Neural progenitor cell (in vitro differentiated cells): ENCODE measurements at regions not wholly inside any gene's neighbourhood (a gene's known extent, or its start where the extent isn't known, plus 50 kb on each side); places are given as distances from the start of the nearest gene placed in this dataset.

Experiments
- DNase-seq: peaks from one replicate; pipeline ENCODE4 v3.0.0-alpha.2; 2016; ENCODE audit warnings: low spot score
- H2AFZ ChIP-seq: fragments of 200-600 bp; sonication (generic); replicated peaks from 2 replicates; pipeline ENCODE4 v1.6.1; 2016; ENCODE audit warnings: antibody characterized with exemption
- H3F3A ChIP-seq: fragments of 200-600 bp; sonication (generic); 2 replicates; pipeline ENCODE4 v1.6.1; 2016; ENCODE audit warnings: antibody characterized with exemption, low read depth
- H3K27ac ChIP-seq: fragments of 200-600 bp; sonication (generic); 2 replicates; pipeline ENCODE4 v1.5.1; 2016; ENCODE audit warnings: mild to moderate bottlenecking
- H3K27me3 ChIP-seq: fragments of 200-600 bp; sonication (generic); 2 replicates; pipeline ENCODE4 v1.6.1; 2016; ENCODE audit warnings: mild to moderate bottlenecking, moderate library complexity
- H3K36me3 ChIP-seq: fragments of 200-600 bp; sonication (generic); 2 replicates; pipeline ENCODE4 v1.5.1; 2016
- H3K4me1 ChIP-seq: fragments of 200-600 bp; sonication (generic); 2 replicates; pipeline ENCODE4 v1.6.1; 2016; ENCODE audit warnings: mixed run types
- H3K4me2 ChIP-seq: fragments of 200-600 bp; sonication (generic); 2 replicates; pipeline ENCODE4 v1.6.1; 2016
- H3K4me3 ChIP-seq: fragments of 200-600 bp; sonication (generic); 2 replicates; pipeline ENCODE4 v1.5.1; 2016
- H3K79me2 ChIP-seq: fragments of 200-600 bp; sonication (generic); 2 replicates; pipeline ENCODE4 v1.6.1; 2016; ENCODE audit warnings: low read depth
- H3K9ac ChIP-seq: fragments of 200-600 bp; sonication (generic); 2 replicates; pipeline ENCODE4 v1.6.1; 2016
- H3K9me3 ChIP-seq: fragments of 200-600 bp; sonication (generic); 2 replicates; pipeline ENCODE4 v1.5.1; 2016; ENCODE audit warnings: low read depth
- H4K20me1 ChIP-seq: fragments of 200-600 bp; sonication (generic); 2 replicates; pipeline ENCODE4 v1.6.1; 2016; ENCODE audit warnings: low read depth
- H3K27ac Mint-ChIP-seq: 3 replicates; pipeline ENCODE4 v1.8.0; 2021; ENCODE audit warnings: mixed read lengths
- H3K27me3 Mint-ChIP-seq: 2 replicates; pipeline ENCODE4 v1.8.0; 2022; ENCODE audit warnings: low read depth, mild to moderate bottlenecking, inconsistent platforms, moderate library complexity, mixed read lengths; ENCODE audit not compliant: insufficient read depth
- H3K36me3 Mint-ChIP-seq: 3 replicates; pipeline ENCODE4 v1.8.0; 2021; ENCODE audit warnings: mixed read lengths
- H3K4me1 Mint-ChIP-seq: 3 replicates; pipeline ENCODE4 v1.8.0; 2021; ENCODE audit warnings: mixed read lengths
- H3K4me3 Mint-ChIP-seq: 3 replicates; pipeline ENCODE4 v1.8.0; 2021; ENCODE audit warnings: mild to moderate bottlenecking, moderate library complexity, mixed read lengths
- H3K9me3 Mint-ChIP-seq: 3 replicates; pipeline ENCODE4 v1.8.0; 2020; ENCODE audit warnings: mixed read lengths
- EZH2 ChIP-seq: fragments of 200-600 bp; sonication (generic); IDR thresholded peaks from 2 replicates; pipeline ENCODE4 v1.6.1; 2017; ENCODE audit warnings: antibody characterized with exemption, mild to moderate bottlenecking, moderate library complexity
- EZH2phosphoT487 ChIP-seq: fragments of 200-600 bp; sonication (generic); IDR thresholded peaks from 2 replicates; pipeline ENCODE4 v1.6.1; 2017; ENCODE audit warnings: antibody characterized with exemption
- TF ChIP-seq, protein P1 (sequence below): fragments of 200-600 bp; sonication (generic); IDR thresholded peaks from 2 replicates; pipeline ENCODE4 v1.5.1; 2017; ENCODE audit warnings: antibody characterized with exemption, mild to moderate bottlenecking

DNA sequence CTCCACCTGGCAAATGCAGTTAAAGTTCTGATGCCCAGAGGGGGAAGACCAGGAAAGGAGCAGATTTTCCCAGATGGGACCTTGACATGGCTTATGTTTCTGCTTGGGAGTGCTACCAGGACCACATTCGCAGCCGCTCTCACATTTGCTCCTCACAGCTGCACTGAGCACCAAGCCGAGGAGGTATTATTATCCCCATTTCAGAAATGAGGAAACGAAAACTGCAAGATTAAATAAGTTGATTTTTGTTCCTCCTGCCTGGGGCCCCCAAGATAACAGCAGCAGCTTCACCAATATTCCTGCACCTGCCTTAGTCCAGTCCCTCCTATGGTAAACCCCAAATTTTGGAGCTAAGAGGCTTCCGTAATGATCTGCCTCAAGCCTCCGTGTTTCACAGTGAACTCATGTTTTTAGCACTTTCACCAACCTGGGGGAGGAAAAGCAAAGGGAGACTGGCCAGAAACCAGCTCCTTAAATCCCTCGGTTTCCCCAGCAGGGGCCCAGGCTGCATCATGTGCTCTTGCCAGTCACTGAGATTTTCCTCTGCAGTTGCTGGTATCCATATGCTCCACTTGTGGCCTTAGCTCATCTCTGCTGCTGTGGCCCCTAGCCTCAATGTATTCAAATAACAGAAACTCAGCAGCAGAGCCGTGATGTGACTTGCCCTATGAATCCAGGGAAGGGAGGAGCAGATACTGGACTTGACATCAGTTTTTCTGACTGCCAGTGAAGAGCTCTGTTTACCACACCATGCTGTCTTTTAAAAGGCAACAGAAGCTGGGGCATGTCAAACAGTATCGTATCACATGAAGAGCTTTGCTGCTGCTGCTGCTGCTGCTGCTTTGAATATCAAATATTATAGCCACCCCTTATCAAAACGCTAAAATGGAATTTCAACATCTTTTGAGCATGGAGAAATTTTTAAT, 95.5 kb upstream of the KLHL13 start:
- H3K79me2 ChIP-seq = no peaks in the 10 kb centered on the region
- no peak for DNase-seq
- no peaks in the 10 kb centered on the region for H3K9me3 ChIP-seq
- Mint-ChIP-seq H3K27ac (peak overlapping the region; percentile 65), H3K27me3 (no peaks in the 10 kb centered on the region), H3K4me1 (peaks cover 11% of the 10 kb centered on the region), H3K4me3 (no peak overlapping the region), H3K9me3 (no peaks in the 10 kb centered on the region), H3K36me3 (no peaks in the 10 kb centered on the region)
- no peak overlapping the region for H3K9ac ChIP-seq
- H3K4me1 ChIP-seq = peaks cover 3% of the 10 kb centered on the region
- H2AFZ ChIP-seq = no peak overlapping the region
- no peaks in the 10 kb centered on the region for H3K27me3 ChIP-seq
- H4K20me1 ChIP-seq = no peaks in the 10 kb centered on the region
- no peak overlapping the region for H3K4me2 ChIP-seq
- no peaks in the 10 kb centered on the region for H3K36me3 ChIP-seq
- H3K27ac ChIP-seq = no peak overlapping the region
- TF ChIP-seq, protein P1, sequence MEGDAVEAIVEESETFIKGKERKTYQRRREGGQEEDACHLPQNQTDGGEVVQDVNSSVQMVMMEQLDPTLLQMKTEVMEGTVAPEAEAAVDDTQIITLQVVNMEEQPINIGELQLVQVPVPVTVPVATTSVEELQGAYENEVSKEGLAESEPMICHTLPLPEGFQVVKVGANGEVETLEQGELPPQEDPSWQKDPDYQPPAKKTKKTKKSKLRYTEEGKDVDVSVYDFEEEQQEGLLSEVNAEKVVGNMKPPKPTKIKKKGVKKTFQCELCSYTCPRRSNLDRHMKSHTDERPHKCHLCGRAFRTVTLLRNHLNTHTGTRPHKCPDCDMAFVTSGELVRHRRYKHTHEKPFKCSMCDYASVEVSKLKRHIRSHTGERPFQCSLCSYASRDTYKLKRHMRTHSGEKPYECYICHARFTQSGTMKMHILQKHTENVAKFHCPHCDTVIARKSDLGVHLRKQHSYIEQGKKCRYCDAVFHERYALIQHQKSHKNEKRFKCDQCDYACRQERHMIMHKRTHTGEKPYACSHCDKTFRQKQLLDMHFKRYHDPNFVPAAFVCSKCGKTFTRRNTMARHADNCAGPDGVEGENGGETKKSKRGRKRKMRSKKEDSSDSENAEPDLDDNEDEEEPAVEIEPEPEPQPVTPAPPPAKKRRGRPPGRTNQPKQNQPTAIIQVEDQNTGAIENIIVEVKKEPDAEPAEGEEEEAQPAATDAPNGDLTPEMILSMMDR = no peak
- TF ChIP-seq EZH2phosphoT487 (no peak), EZH2 (no peak)
- no peaks in the 10 kb centered on the region for H3F3A ChIP-seq
- H3K4me3 ChIP-seq = no peak overlapping the region

DNA sequence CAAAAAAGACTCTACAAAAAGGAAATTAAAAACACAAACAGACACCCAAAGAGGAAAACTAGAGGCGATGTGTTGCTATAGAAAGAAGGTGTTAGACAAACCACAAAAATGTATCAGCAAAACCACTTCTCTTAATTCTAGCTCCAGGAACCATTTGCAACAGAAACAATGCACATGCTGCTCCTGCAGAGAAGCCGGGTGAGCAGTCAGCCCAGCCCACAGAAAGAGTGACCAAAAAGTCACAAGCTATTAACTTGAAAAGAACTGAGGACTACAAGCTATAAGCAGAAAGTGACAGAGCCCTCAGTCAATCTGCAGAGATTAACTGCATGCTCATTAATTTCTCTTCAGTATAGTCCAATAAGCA, 96.2 kb upstream of the KLHL13 start:
- Histone ChIP-seq H3K4me1 (peaks cover 3% of the 10 kb centered on the region), H3K9ac (no peak overlapping the region), H3K27me3 (no peaks in the 10 kb centered on the region), H2AFZ (no peak overlapping the region), H3K4me2 (no peak overlapping the region), H3K27ac (no peak overlapping the region), H3K4me3 (no peak overlapping the region), H3K36me3 (no peaks in the 10 kb centered on the region), H3F3A (no peaks in the 10 kb centered on the region), H3K79me2 (no peaks in the 10 kb centered on the region), H4K20me1 (no peaks in the 10 kb centered on the region), H3K9me3 (no peaks in the 10 kb centered on the region)
- no peaks in the 10 kb centered on the region for H3K36me3 Mint-ChIP-seq
- no peaks in the 10 kb centered on the region for H3K9me3 Mint-ChIP-seq
- H3K4me1 Mint-ChIP-seq = peaks cover 11% of the 10 kb centered on the region
- H3K27ac Mint-ChIP-seq = peak overlapping the region; percentile 65
- H3K4me3 Mint-ChIP-seq = no peak overlapping the region
- TF ChIP-seq EZH2phosphoT487 = no peak
- TF ChIP-seq, protein P1 = no peak
- TF ChIP-seq EZH2 = no peak
- no peaks in the 10 kb centered on the region for H3K27me3 Mint-ChIP-seq
- DNase-seq = no peak

DNA sequence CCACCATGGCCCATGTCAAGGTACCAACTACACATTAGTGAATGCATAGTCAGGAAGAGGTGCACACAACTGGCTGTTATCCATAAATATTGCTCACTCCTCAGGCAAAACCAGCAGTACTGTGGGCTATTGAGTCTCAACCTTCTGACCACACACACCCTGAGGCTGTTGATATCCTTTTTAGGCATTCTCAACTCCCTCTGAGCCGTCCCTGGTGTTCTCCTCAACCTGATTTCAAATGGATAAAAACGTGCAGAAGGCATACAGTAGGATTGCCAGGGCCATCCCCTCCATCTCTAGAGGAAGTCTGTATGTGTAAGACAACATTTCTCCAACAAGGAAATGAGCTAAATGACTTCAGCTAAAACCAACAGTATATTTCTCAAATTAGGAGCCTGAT, 98.7 kb upstream of the KLHL13 start:
- H3K4me3 Mint-ChIP-seq = no peak overlapping the region
- Histone ChIP-seq H2AFZ (no peak overlapping the region), H3F3A (no peaks in the 10 kb centered on the region), H4K20me1 (no peaks in the 10 kb centered on the region), H3K27me3 (no peaks in the 10 kb centered on the region), H3K9me3 (no peaks in the 10 kb centered on the region), H3K9ac (no peak overlapping the region), H3K36me3 (no peaks in the 10 kb centered on the region), H3K4me2 (no peak overlapping the region), H3K27ac (no peak overlapping the region), H3K79me2 (no peaks in the 10 kb centered on the region), H3K4me3 (no peak overlapping the region), H3K4me1 (peaks cover 3% of the 10 kb centered on the region)
- no peak for DNase-seq
- H3K27me3 Mint-ChIP-seq = no peaks in the 10 kb centered on the region
- H3K27ac Mint-ChIP-seq = no peak overlapping the region
- no peak for TF ChIP-seq EZH2phosphoT487
- TF ChIP-seq EZH2 = no peak
- TF ChIP-seq, protein P1 = no peak
- peaks cover 11% of the 10 kb centered on the region for H3K4me1 Mint-ChIP-seq
- H3K36me3 Mint-ChIP-seq = no peaks in the 10 kb centered on the region
- H3K9me3 Mint-ChIP-seq = no peaks in the 10 kb centered on the region
